ENCODE measurements at regions not wholly inside any gene's neighbourhood (a gene's known extent, or its start where the extent isn't known, plus 50 kb on each side); places are given as distances from the start of the nearest gene placed in this dataset.

DNA sequence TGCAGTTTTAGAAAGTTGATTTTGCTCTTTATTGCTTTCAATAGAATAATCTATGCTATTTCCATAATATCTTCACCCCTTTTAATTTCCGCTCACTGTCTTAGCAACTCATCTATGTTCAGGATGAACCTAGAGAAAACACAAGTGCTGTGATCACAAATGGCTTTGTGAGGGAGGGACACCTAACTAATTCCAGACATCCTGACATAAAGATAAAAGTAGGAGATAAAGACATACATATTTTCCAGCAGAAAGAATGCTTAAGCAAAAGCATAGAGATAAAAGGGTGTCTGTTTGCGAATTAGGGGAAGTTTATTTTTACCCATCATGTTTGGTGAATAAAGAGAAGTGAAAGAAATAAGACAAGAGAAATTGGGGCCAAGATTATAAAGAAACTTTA, 254.2 kb downstream of the KCNJ2 start:
- TF ChIP-seq, protein P1, sequence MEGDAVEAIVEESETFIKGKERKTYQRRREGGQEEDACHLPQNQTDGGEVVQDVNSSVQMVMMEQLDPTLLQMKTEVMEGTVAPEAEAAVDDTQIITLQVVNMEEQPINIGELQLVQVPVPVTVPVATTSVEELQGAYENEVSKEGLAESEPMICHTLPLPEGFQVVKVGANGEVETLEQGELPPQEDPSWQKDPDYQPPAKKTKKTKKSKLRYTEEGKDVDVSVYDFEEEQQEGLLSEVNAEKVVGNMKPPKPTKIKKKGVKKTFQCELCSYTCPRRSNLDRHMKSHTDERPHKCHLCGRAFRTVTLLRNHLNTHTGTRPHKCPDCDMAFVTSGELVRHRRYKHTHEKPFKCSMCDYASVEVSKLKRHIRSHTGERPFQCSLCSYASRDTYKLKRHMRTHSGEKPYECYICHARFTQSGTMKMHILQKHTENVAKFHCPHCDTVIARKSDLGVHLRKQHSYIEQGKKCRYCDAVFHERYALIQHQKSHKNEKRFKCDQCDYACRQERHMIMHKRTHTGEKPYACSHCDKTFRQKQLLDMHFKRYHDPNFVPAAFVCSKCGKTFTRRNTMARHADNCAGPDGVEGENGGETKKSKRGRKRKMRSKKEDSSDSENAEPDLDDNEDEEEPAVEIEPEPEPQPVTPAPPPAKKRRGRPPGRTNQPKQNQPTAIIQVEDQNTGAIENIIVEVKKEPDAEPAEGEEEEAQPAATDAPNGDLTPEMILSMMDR (IDR thresholded peaks at IDR 0.05), result no peak
- TF ChIP-seq EP300 (IDR thresholded peaks at IDR 0.05), result no peak
- no peak for TF ChIP-seq POLR2A (IDR thresholded peaks at IDR 0.05)

All from stomach (tissue), 4 donors.